ENCODE measurements at regions not wholly inside any gene's neighbourhood (a gene's known extent, or its start where the extent isn't known, plus 50 kb on each side); places are given as distances from the start of the nearest gene placed in this dataset.

- no peaks in the 10 kb centered on the region for H3K4me1 Mint-ChIP-seq
- peaks cover 1% of the 10 kb centered on the region for H3K36me3 Mint-ChIP-seq
- H3K27ac Mint-ChIP-seq: no peak overlapping the region
- no peaks in the 10 kb centered on the region for H3K27me3 Mint-ChIP-seq
- peaks cover 0 to 6% (median 5%) of the 10 kb centered on the region in 3 donors for H3K9me3 Mint-ChIP-seq
- H3K4me3 Mint-ChIP-seq: no peak overlapping the region
Measured at GRCh38 chr4:58553679-58554078, 1443.5 kb upstream of the IGFBP7 start.

GRCh38 chr4:58553031-58553430 lies 1442.8 kb upstream of the IGFBP7 start:
- Mint-ChIP-seq H3K9me3 (peaks cover 0 to 6% (median 5%) of the 10 kb centered on the region in 3 donors), H3K4me1 (no peaks in the 10 kb centered on the region), H3K36me3 (peaks cover 1% of the 10 kb centered on the region), H3K27ac (no peak overlapping the region), H3K27me3 (no peaks in the 10 kb centered on the region), H3K4me3 (no peak overlapping the region)

- Mint-ChIP-seq H3K4me1 (no peaks in the 10 kb centered on the region), H3K4me3 (no peak overlapping the region), H3K27ac (no peak overlapping the region), H3K27me3 (no peaks in the 10 kb centered on the region), H3K9me3 (peaks cover 0 to 6% (median 5%) of the 10 kb centered on the region in 3 donors), H3K36me3 (no peaks in the 10 kb centered on the region)
Measured at GRCh38 chr4:58551676-58552075, 1441.5 kb upstream of the IGFBP7 start.

GRCh38 chr4:58543465-58543864 lies 1433.3 kb upstream of the IGFBP7 start:
- Mint-ChIP-seq H3K36me3 (no peaks in the 10 kb centered on the region), H3K27ac (no peak overlapping the region), H3K4me1 (no peaks in the 10 kb centered on the region), H3K9me3 (peaks cover 4 to 5% (median 5%) of the 10 kb centered on the region in 3 donors), H3K27me3 (no peaks in the 10 kb centered on the region), H3K4me3 (no peak overlapping the region)

GRCh38 chr4:58541926-58542325 lies 1431.7 kb upstream of the IGFBP7 start:
- H3K9me3 Mint-ChIP-seq: peaks cover 5 to 7% (median 6%) of the 10 kb centered on the region in 3 donors
- H3K36me3 Mint-ChIP-seq: no peaks in the 10 kb centered on the region
- H3K4me3 Mint-ChIP-seq: no peak overlapping the region
- H3K27me3 Mint-ChIP-seq: no peaks in the 10 kb centered on the region
- no peaks in the 10 kb centered on the region for H3K4me1 Mint-ChIP-seq
- no peak overlapping the region for H3K27ac Mint-ChIP-seq

- H3K27ac Mint-ChIP-seq: no peak overlapping the region
- H3K27me3 Mint-ChIP-seq: no peaks in the 10 kb centered on the region
- H3K36me3 Mint-ChIP-seq: no peaks in the 10 kb centered on the region
- no peaks in the 10 kb centered on the region for H3K4me1 Mint-ChIP-seq
- H3K9me3 Mint-ChIP-seq: peaks cover 0 to 4% (median 4%) of the 10 kb centered on the region in 3 donors
- H3K4me3 Mint-ChIP-seq: no peak overlapping the region
Measured at GRCh38 chr4:58522765-58523382, 1412.7 kb upstream of the IGFBP7 start.

- no peaks in the 10 kb centered on the region for H3K36me3 Mint-ChIP-seq
- H3K4me1 Mint-ChIP-seq: no peaks in the 10 kb centered on the region
- H3K27ac Mint-ChIP-seq: no peak overlapping the region
- H3K4me3 Mint-ChIP-seq: no peak overlapping the region
- no peaks in the 10 kb centered on the region for H3K27me3 Mint-ChIP-seq
- H3K9me3 Mint-ChIP-seq: peaks cover 1 to 4% (median 2%) of the 10 kb centered on the region in 3 donors
Measured at GRCh38 chr4:58515226-58515625, 1405.0 kb upstream of the IGFBP7 start.

- Mint-ChIP-seq H3K4me3 (no peak overlapping the region), H3K27ac (no peak overlapping the region), H3K27me3 (no peaks in the 10 kb centered on the region), H3K4me1 (no peaks in the 10 kb centered on the region), H3K36me3 (no peaks in the 10 kb centered on the region), H3K9me3 (peaks cover 0 to 3% (median 1%) of the 10 kb centered on the region in 3 donors)
Measured at GRCh38 chr4:58514299-58514698, 1404.1 kb upstream of the IGFBP7 start.

GRCh38 chr4:58510652-58511051 lies 1400.5 kb upstream of the IGFBP7 start:
- Mint-ChIP-seq H3K4me3 (no peak overlapping the region), H3K27me3 (no peaks in the 10 kb centered on the region), H3K4me1 (no peaks in the 10 kb centered on the region), H3K9me3 (peaks cover 0 to 3% (median 0%) of the 10 kb centered on the region in 3 donors), H3K27ac (no peak overlapping the region), H3K36me3 (no peaks in the 10 kb centered on the region)

GRCh38 chr4:58507079-58507478 lies 1396.9 kb upstream of the IGFBP7 start:
- Mint-ChIP-seq H3K9me3 (peaks cover 0 to 5% (median 5%) of the 10 kb centered on the region in 3 donors), H3K27me3 (no peaks in the 10 kb centered on the region), H3K4me3 (no peak overlapping the region), H3K36me3 (no peaks in the 10 kb centered on the region), H3K27ac (no peak overlapping the region), H3K4me1 (no peaks in the 10 kb centered on the region)

- no peaks in the 10 kb centered on the region for H3K27me3 Mint-ChIP-seq
- no peak overlapping the region for H3K4me3 Mint-ChIP-seq
- peaks cover 0 to 5% (median 2%) of the 10 kb centered on the region in 3 donors for H3K9me3 Mint-ChIP-seq
- no peaks in the 10 kb centered on the region for H3K36me3 Mint-ChIP-seq
- no peak overlapping the region for H3K27ac Mint-ChIP-seq
- no peaks in the 10 kb centered on the region for H3K4me1 Mint-ChIP-seq
Measured at GRCh38 chr4:58502839-58503238, 1392.7 kb upstream of the IGFBP7 start.

GRCh38 chr4:58499182-58499581 lies 1389.0 kb upstream of the IGFBP7 start:
- no peak overlapping the region for H3K27ac Mint-ChIP-seq
- H3K4me1 Mint-ChIP-seq: no peaks in the 10 kb centered on the region
- H3K4me3 Mint-ChIP-seq: no peak overlapping the region
- no peaks in the 10 kb centered on the region for H3K36me3 Mint-ChIP-seq
- no peaks in the 10 kb centered on the region for H3K27me3 Mint-ChIP-seq
- peaks cover 0 to 4% (median 0%) of the 10 kb centered on the region in 3 donors for H3K9me3 Mint-ChIP-seq

GRCh38 chr4:58491620-58492019 lies 1381.4 kb upstream of the IGFBP7 start:
- Mint-ChIP-seq H3K4me3 (no peak overlapping the region), H3K36me3 (no peaks in the 10 kb centered on the region), H3K9me3 (peaks cover 0 to 11% (median 4%) of the 10 kb centered on the region in 3 donors), H3K27me3 (no peaks in the 10 kb centered on the region), H3K4me1 (no peaks in the 10 kb centered on the region), H3K27ac (no peak overlapping the region)

GRCh38 chr4:58477950-58478349 lies 1367.8 kb upstream of the IGFBP7 start:
- Mint-ChIP-seq H3K4me1 (no peaks in the 10 kb centered on the region), H3K4me3 (no peak overlapping the region)

GRCh38 chr4:58477513-58477912 lies 1367.3 kb upstream of the IGFBP7 start:
- Mint-ChIP-seq H3K9me3 (peaks cover 0 to 6% (median 0%) of the 10 kb centered on the region in 3 donors), H3K4me3 (no peak overlapping the region), H3K4me1 (no peaks in the 10 kb centered on the region), H3K36me3 (no peaks in the 10 kb centered on the region), H3K27me3 (no peaks in the 10 kb centered on the region), H3K27ac (no peak overlapping the region)

More at GRCh38 chr4:58477950-58478349, 1367.8 kb upstream of the IGFBP7 start:
- Mint-ChIP-seq H3K36me3 (no peaks in the 10 kb centered on the region), H3K9me3 (peaks cover 0 to 6% (median 0%) of the 10 kb centered on the region in 3 donors), H3K27me3 (no peaks in the 10 kb centered on the region), H3K27ac (no peak overlapping the region)

- Mint-ChIP-seq H3K4me1 (no peaks in the 10 kb centered on the region), H3K27ac (no peak overlapping the region), H3K4me3 (no peak overlapping the region)
Measured at GRCh38 chr4:58475097-58475496, 1364.9 kb upstream of the IGFBP7 start.

More at GRCh38 chr4:58475097-58475496, 1364.9 kb upstream of the IGFBP7 start:
- Mint-ChIP-seq H3K9me3 (peaks cover 0 to 6% (median 6%) of the 10 kb centered on the region in 3 donors), H3K27me3 (no peaks in the 10 kb centered on the region), H3K36me3 (no peaks in the 10 kb centered on the region)

Data from IgD-negative memory B cell (primary cell).